HL-60/S4 treated with retinoic acid at 250 ng/mL for 4 days and 3 days (cell line): ENCODE measurements at regions not wholly inside any gene's neighbourhood (a gene's known extent, or its start where the extent isn't known, plus 50 kb on each side); places are given as distances from the start of the nearest gene placed in this dataset.

Experiments used
- in situ Hi-C: fragments of 300-500 bp; cut with MboI; formaldehyde crosslinking; loops from 2 replicates; pipeline ENCODE4 v1.7.0; 2022; ENCODE audit warnings: low sequenced_read_pairs

DNA sequence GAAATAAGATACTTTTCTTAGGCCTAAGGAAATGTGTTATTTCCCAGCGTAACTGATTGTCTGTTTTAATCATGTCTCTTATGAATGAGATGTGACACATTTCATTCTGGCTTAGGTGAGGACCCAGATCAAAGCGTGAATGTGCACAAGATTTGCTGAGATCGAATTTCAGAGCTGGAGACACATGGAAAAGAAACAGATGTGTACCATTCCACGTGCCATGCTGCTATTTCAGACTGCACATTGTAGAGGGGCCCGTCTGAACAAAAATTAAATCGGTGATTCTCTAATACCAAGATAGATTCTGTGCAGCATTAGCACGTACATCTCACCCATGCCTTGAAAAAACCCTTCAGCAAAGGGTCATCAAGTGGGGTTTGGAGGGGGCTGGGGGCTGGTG is 290.4 kb downstream of the AACS start:
- in situ Hi-C loops, result no loop called here

- in situ Hi-C loops, result no loop called here
Observed at GRCh38 chr12:125356111-125356510, 290.9 kb downstream of the AACS start.

- in situ Hi-C loops, result no loop called here
Observed at GRCh38 chr12:125357561-125357960, 292.3 kb downstream of the AACS start.

DNA sequence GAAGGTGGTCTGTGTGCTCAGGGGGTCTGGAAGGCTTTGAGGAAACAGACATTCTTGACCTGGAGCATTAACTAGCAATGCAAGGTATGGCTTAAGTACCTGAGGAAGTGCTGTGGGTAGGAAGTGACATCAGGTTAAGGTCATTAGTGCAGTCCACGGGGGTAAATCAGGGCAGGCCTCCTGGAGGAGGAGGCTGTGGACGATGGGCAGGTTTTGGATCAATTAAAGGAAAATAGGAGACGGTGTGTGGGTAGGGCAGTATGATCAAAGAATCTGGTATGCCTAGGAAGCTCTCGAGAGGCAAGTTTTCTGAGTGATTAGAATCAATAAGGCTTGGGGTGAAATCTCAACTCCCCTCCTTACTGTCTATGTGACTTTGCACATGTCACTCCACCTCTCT is 295.3 kb downstream of the AACS start:
- in situ Hi-C loops, result no loop called here

- in situ Hi-C loops, result no loop called here
Observed at GRCh38 chr12:125371033-125371432, 305.8 kb downstream of the AACS start.

GRCh38 chr12:125372085-125372484 is 306.9 kb downstream of the AACS start:
- in situ Hi-C loops, result no loop called here

GRCh38 chr12:125373375-125373774 is 308.1 kb downstream of the AACS start:
- in situ Hi-C loops, result no loop called here

- in situ Hi-C loops, result no loop called here
Observed at GRCh38 chr12:125376422-125376821, 311.2 kb downstream of the AACS start.

GRCh38 chr12:125377093-125377492 is 311.9 kb downstream of the AACS start:
- in situ Hi-C loops, result no loop called here

GRCh38 chr12:125381373-125381772 is 316.1 kb downstream of the AACS start:
- in situ Hi-C loops, result no loop called here

DNA sequence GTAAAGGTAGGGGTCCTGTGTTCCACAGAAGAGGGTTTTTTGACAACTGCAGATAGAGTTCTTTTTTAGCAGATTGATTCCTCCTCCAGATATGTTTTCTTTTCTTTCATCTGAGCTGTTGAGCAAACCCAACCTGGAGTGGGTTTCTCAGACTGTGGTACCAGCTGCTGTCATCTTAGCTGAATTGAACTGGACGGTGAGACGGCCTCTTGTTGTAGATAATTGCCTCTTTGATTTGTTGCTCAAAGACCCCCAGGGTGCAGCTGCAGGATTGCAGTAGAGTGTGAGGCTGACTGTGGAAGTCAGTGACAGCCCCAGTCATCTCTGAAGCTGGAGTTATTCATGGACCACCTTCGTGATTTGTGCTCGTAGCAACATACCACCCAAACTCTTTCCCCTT is 317.7 kb downstream of the AACS start:
- in situ Hi-C loops, result no loop called here

- in situ Hi-C loops, result no loop called here
Observed at GRCh38 chr12:125386652-125387051, 321.4 kb downstream of the AACS start.

DNA sequence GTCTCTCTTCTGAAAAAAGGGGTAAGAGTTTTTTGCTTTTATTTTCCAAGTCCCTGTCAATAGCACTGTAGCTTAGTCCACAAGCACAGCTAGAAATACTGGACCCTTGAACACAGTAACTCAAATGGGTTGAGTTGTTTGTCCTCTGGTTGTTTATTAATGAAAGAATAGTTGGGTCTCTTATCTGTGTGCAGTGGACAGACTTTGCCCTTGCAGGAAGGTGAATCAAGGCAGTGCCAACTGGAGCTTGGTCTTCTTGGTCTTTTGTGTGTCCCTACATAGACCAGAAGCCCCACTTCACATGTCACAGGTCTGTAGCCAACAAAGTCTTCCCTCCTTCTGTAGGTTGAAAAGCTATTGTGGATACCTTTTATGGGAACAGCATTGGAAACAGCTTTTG is 322.0 kb downstream of the AACS start:
- in situ Hi-C loops, result no loop called here

DNA sequence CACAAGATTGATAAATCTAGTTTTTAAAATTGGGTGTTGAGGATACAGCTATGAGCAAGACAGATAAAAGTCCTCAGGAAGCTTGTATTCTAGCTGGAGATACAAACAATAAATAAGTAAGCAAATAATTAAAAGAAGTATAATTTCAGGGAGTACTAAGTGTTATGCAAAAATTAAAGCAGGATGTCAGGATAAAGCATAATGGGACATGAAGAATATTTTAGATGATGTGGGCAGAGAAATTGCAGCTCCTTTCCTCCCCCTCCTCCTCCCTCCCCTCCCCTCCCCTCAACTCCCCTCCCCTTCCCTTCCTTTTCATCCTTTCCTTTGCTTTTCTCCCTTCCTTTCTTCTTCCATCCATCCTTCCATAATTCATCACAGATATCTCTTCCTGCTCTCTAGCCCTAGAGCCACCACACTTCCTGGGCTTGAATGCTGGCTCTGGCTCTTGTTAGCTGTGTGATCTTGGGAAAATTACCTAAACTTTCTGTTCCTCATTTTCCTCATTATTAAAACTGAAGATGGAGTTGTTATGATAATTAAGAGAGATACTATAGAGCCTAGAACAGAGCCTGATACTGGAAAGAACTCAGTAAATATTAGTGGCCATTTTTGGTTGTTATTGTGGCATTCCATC is 323.9 kb downstream of the AACS start:
- in situ Hi-C loops, result no loop called here

GRCh38 chr12:125393569-125393968 is 328.3 kb downstream of the AACS start:
- in situ Hi-C loops, result no loop called here

- in situ Hi-C loops, result no loop called here
Observed at GRCh38 chr12:125395583-125396215, 330.5 kb downstream of the AACS start.

GRCh38 chr12:125399489-125399888 is 334.3 kb downstream of the AACS start:
- in situ Hi-C loops, result no loop called here

- in situ Hi-C loops, result loop anchor here (10.0 kb wide), 1 partner anchor 218 kb away; the partner anchor contains the start of gene TMEM132B
Observed at GRCh38 chr12:125402874-125403789, 337.9 kb downstream of the AACS start.

DNA sequence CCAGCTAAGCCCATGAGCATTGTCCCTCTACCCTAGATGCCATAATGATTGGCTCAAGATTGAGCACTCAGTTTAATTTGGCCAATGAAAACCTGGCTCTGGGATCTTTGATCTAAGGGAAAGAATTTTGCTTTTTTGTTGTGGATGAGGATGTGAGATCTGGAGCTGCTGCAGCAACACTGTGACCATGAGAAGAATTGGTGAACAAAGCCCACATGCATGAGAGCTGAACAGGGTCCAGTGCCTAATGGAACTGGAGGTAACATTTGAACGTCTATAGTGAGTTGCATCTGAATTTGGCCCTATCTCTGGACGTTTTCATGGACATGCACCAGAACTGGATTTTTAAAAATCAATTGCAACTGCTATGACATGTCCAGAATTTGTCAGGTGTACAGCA is 338.6 kb downstream of the AACS start:
- in situ Hi-C loops, result loop anchor here (10.0 kb wide), 1 partner anchor 219 kb away; the partner anchor contains the start of gene TMEM132B

DNA sequence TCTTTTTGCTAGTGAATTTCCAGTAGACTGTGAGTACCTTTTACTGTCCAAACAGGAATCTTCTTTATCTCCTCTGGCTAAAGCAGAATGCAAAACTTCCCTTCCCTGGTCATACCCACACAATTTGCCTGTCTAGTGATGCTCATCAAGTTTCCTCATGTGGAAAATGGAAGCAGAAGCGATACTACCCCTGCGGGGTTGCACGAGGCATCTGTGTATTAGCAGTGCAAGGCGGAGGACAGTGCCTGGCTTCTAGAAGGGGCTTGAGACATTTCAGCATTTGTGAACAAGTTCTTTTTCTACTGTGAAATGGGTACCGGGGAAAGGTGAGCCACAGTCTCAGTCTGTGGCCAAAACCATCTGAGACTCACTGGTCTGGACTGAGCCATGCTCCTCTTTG is 340.9 kb downstream of the AACS start:
- in situ Hi-C loops, result loop anchor here (10.0 kb wide), 1 partner anchor 221 kb away; the partner anchor contains the start of gene TMEM132B

DNA sequence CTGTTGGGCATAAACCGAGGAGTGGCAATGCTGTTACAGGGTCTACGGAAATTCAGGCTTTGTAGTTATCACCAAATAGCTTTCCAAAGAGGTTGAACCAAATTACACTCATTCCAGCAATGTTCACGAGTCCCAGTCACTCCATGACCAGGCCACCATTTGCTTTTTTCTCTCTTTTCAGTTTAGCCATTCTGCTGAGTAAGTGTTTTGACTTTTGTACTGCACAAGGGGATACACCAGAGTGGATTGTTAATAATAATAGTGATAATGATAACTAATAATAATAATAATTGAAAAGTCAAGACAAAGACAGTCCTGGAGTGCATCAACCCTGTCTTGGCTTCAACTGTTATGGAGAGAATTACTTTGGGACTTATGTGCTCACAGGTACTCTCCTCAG is 343.5 kb downstream of the AACS start:
- in situ Hi-C loops, result loop anchor here (10.0 kb wide), 1 partner anchor 224 kb away; the partner anchor contains the start of gene TMEM132B
